Keratinocyte (primary cell): ENCODE measurements at regions not wholly inside any gene's neighbourhood (a gene's known extent, or its start where the extent isn't known, plus 50 kb on each side); places are given as distances from the start of the nearest gene placed in this dataset.
A peak's percentile ranks its signal among the peaks of the same experiment; 100 is the strongest.

ENCODE experiments used
- DNase-seq: peaks from one replicate; pipeline ENCODE4 v3.0.0-alpha.2; 2011; ENCODE audit warnings: low read depth, missing footprints, low spot score
- FAIRE-seq: peaks from 2 replicates; lab custom pipeline; 2011; peaks lifted over from hg19 to GRCh38; lab: Jason Lieb, UNC
- H2AFZ ChIP-seq: 2 replicates; pipeline ENCODE4 v1.6.0; 2012; ENCODE audit warnings: low read length, control low read depth, inconsistent platforms; ENCODE audit not compliant: control insufficient read depth
- H3K27ac ChIP-seq: 2 replicates; pipeline ENCODE4 v1.5.1; 2011; ENCODE audit warnings: low read length; ENCODE audit not compliant: control insufficient read depth, insufficient read depth
- H3K27me3 ChIP-seq: 3 replicates; pipeline ENCODE4 v1.6.0; 2011; ENCODE audit warnings: low read length; ENCODE audit not compliant: control insufficient read depth, insufficient read depth; ENCODE audit errors: extremely low read depth
- H3K36me3 ChIP-seq, 2 experiments: 2 replicates in 1 of 2; 3 replicates in 1 of 2; pipeline ENCODE4 v1.5.1; 2011; ENCODE audit warnings: low read length in 2 of 2, mild to moderate bottlenecking in 1 of 2; ENCODE audit not compliant: control insufficient read depth in 2 of 2, insufficient read depth in 2 of 2; ENCODE audit errors: extremely low read depth in 1 of 2
- H3K4me1 ChIP-seq: 3 replicates; pipeline ENCODE4 v1.5.1; 2011; ENCODE audit warnings: low read length; ENCODE audit not compliant: control insufficient read depth, insufficient read depth; ENCODE audit errors: extremely low read depth
- H3K4me2 ChIP-seq: 3 replicates; pipeline ENCODE4 v1.6.0; 2011; ENCODE audit warnings: low read depth, low read length; ENCODE audit not compliant: control insufficient read depth, insufficient read depth; ENCODE audit errors: extremely low read depth
- H3K4me3 ChIP-seq, 3 experiments: fragments of 200-600 bp in 1 of 3; sonication (generic) in 1 of 3; 2 replicates in 2 of 3; 3 replicates in 1 of 3; pipeline ENCODE4 v1.5.1; 2011 to 2016; ENCODE audit warnings: low read length in 3 of 3, mild to moderate bottlenecking in 3 of 3, control low read depth in 2 of 3, inconsistent platforms in 1 of 3, low read depth in 1 of 3, mixed read lengths in 1 of 3, mixed run types in 1 of 3, moderate library complexity in 1 of 3; ENCODE audit not compliant: control insufficient read depth in 2 of 3, insufficient read depth in 2 of 3; ENCODE audit errors: extremely low read depth in 1 of 3
- H3K79me2 ChIP-seq: 2 replicates; pipeline ENCODE4 v1.6.0; 2012; ENCODE audit warnings: low read length; ENCODE audit not compliant: control insufficient read depth, insufficient read depth
- H3K9ac ChIP-seq: 3 replicates; pipeline ENCODE4 v1.6.0; 2011; ENCODE audit warnings: low read length; ENCODE audit not compliant: control insufficient read depth, insufficient read depth; ENCODE audit errors: extremely low read depth
- H3K9me1 ChIP-seq: 3 replicates; pipeline ENCODE4 v1.6.0; 2011; ENCODE audit warnings: low read length; ENCODE audit not compliant: control insufficient read depth, insufficient read depth; ENCODE audit errors: extremely low read depth
- H3K9me3 ChIP-seq: 2 replicates; pipeline ENCODE4 v1.5.1; 2012; ENCODE audit warnings: low read depth, low read length; ENCODE audit not compliant: control insufficient read depth
- H4K20me1 ChIP-seq: 3 replicates; pipeline ENCODE4 v1.6.0; 2011; ENCODE audit warnings: low read length; ENCODE audit not compliant: control insufficient read depth, insufficient read depth; ENCODE audit errors: extremely low read depth
- CTCF ChIP-seq, 3 experiments: IDR thresholded peaks in 1 of 3; conservative IDR thresholded peaks in 1 of 3; optimal IDR thresholded peaks in 1 of 3; 2 replicates in 2 of 3; 3 replicates in 1 of 3; pipeline versions ENCODE3 to v1.5.1; 2011; ENCODE audit warnings: low read length in 3 of 3, mild to moderate bottlenecking in 3 of 3, moderate library complexity in 2 of 3, control low read depth in 1 of 3, inconsistent platforms in 1 of 3; ENCODE audit not compliant: insufficient read depth in 2 of 3; ENCODE audit errors: extremely low read depth in 1 of 3
- EZH2 ChIP-seq: IDR thresholded peaks from one replicate; pipeline ENCODE4 v1.6.1; 2012; ENCODE audit warnings: inconsistent platforms, mild to moderate bottlenecking, low read length, moderate library complexity
- dilution Hi-C: fragments of 300-500 bp; cut with MboI; formaldehyde crosslinking; loops from one replicate; pipeline ENCODE4 v1.7.0; 2020; ENCODE audit warnings: low sequenced_read_pairs; ENCODE audit not compliant: extremely low pct_ligation_motif_present

GRCh38 chr2:65595630-65596029 is 163.2 kb upstream of the SPRED2 start:
- DNase-seq (no peak), FAIRE-seq (peak; percentile 34)
- H3K4me3 ChIP-seq, result no peak overlapping the region
- no peak overlapping the region for H3K9ac ChIP-seq
- no peaks in the 10 kb centered on the region for H3K79me2 ChIP-seq
- no peaks in the 10 kb centered on the region for H3K4me1 ChIP-seq
- no peak overlapping the region for H3K4me2 ChIP-seq
- H3K27ac ChIP-seq, result no peak overlapping the region
- H2AFZ ChIP-seq, result no peak overlapping the region
- H4K20me1 ChIP-seq, result no peaks in the 10 kb centered on the region
- H3K27me3 ChIP-seq, result no peaks in the 10 kb centered on the region
- dilution Hi-C loops, result no loop called here
- no peaks in the 10 kb centered on the region for H3K36me3 ChIP-seq
- H3K9me3 ChIP-seq, result no peaks in the 10 kb centered on the region
- no peaks in the 10 kb centered on the region for H3K9me1 ChIP-seq
- TF ChIP-seq EZH2 (no peak), CTCF (optimal IDR thresholded peaks at IDR 0.05 in 1 of 3, IDR thresholded peaks at IDR 0.05 in 1 of 3, conservative IDR thresholded peaks at IDR 0.05 in 1 of 3; ENCODE audit: extremely low read depth in 1 of 3, insufficient read depth in 2 of 3, low read length in 3 of 3) (no peak)

- no peak overlapping the region for H2AFZ ChIP-seq
- H3K9me3 ChIP-seq, result no peaks in the 10 kb centered on the region
- H3K4me1 ChIP-seq, result no peaks in the 10 kb centered on the region
- FAIRE-seq, result no peak
- no peaks in the 10 kb centered on the region for H3K27me3 ChIP-seq
- no peak overlapping the region for H3K4me3 ChIP-seq
- no peak for DNase-seq
- H3K9me1 ChIP-seq, result no peaks in the 10 kb centered on the region
- no peaks in the 10 kb centered on the region for H3K79me2 ChIP-seq
- no peaks in the 10 kb centered on the region for H4K20me1 ChIP-seq
- H3K36me3 ChIP-seq, result no peaks in the 10 kb centered on the region
- H3K27ac ChIP-seq, result no peak overlapping the region
- no peak overlapping the region for H3K4me2 ChIP-seq
- dilution Hi-C loops, result no loop called here
- TF ChIP-seq EZH2, result no peak
- TF ChIP-seq CTCF (optimal IDR thresholded peaks at IDR 0.05 in 1 of 3, IDR thresholded peaks at IDR 0.05 in 1 of 3, conservative IDR thresholded peaks at IDR 0.05 in 1 of 3; ENCODE audit: extremely low read depth in 1 of 3, insufficient read depth in 2 of 3, low read length in 3 of 3), result no peak
- no peak overlapping the region for H3K9ac ChIP-seq
Observed at GRCh38 chr2:65594150-65594549, 161.8 kb upstream of the SPRED2 start.
